ENCODE measurements at regions not wholly inside any gene's neighbourhood (a gene's known extent, or its start where the extent isn't known, plus 50 kb on each side); places are given as distances from the start of the nearest gene placed in this dataset.

DNA sequence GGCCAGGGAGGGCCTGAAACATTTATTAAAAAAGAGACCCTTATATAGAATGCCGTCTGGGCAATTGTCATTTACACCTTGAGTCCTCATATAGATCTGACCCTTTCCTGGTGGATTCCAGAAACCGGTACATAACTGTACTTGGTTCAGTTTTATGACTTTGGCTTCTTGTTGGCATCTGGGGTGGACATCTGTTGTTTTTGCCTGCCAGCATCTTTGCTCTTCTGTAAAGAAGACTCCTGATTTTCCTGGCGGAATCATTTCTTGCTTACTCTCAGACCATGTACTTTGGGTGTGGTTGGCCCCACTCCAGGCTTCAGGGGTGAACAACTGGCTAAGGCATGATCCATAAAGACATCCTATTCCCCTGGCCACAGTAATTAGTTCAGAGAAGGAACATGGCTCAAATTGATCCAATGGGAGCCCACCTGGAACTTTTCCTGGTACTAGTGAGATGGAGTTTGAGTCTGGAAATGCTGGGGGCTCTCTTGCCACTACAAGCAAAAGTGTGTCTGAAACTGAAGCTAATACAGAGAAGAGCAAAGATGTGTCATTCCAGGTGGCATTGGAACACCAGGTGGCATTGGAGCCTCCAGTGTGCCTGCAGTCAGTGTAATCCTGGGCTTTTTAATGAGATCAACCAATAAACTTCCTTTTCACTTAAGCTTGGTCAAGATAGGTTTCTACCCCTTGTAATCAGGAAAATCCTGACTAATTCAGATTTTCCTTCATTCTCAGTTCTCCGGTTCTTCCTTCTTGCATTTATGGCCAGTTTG, 332.5 kb upstream of the CAMK1G start:
- H3K9me3 Mint-ChIP-seq (ENCODE audit: low read depth): no peaks in the 10 kb centered on the region
- TF ChIP-seq CTCF (IDR thresholded peaks at IDR 0.05): no peak
- H3K4me1 Mint-ChIP-seq (ENCODE audit: low read depth): no peaks in the 10 kb centered on the region
- peaks cover 13% of the 10 kb centered on the region for H3K27me3 Mint-ChIP-seq (ENCODE audit: low read depth)
- H3K27ac Mint-ChIP-seq (ENCODE audit: unreplicated experiment): no peak overlapping the region
- H3K36me3 Mint-ChIP-seq (ENCODE audit: low read depth): no peaks in the 10 kb centered on the region
- DNase-seq (ENCODE audit: low spot score): no peak
- no peak overlapping the region for H3K4me3 Mint-ChIP-seq (ENCODE audit: unreplicated experiment)

DNA sequence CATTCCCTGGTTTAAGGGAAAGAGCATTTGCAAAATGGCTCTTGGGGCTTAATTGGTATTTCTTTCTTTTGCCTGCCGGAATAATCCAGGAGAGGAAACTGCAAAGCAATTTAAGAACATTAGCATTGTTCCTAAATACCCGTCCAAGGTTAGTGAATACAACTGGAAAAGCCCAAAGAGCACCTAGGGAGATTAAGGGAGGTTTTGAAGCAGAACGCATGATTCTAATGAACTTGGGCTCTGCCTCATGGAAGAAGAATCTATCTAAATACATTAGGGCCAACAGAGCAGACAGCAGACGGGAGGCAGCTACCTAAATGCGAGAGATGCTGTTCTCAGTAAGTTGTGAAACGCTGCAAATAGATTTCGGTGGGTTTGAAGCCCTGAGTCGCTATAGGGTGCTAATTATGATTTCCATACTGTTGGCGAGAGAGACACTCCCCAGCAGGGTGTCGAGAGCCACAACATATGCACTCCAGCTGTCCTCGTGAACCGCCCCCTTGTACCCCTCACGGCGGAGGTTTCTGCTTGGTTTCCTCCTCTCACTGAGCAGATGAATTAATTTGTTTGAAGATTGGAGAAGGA, 326.7 kb upstream of the CAMK1G start:
- peaks cover 13% of the 10 kb centered on the region for H3K27me3 Mint-ChIP-seq (ENCODE audit: low read depth)
- no peak overlapping the region for H3K4me3 Mint-ChIP-seq (ENCODE audit: unreplicated experiment)
- no peak overlapping the region for H3K27ac Mint-ChIP-seq (ENCODE audit: unreplicated experiment)
- H3K36me3 Mint-ChIP-seq (ENCODE audit: low read depth): no peaks in the 10 kb centered on the region
- no peaks in the 10 kb centered on the region for H3K4me1 Mint-ChIP-seq (ENCODE audit: low read depth)
- H3K9me3 Mint-ChIP-seq (ENCODE audit: low read depth): peaks cover 15% of the 10 kb centered on the region
- TF ChIP-seq CTCF (IDR thresholded peaks at IDR 0.05): no peak
- DNase-seq (ENCODE audit: low spot score): no peak

DNA sequence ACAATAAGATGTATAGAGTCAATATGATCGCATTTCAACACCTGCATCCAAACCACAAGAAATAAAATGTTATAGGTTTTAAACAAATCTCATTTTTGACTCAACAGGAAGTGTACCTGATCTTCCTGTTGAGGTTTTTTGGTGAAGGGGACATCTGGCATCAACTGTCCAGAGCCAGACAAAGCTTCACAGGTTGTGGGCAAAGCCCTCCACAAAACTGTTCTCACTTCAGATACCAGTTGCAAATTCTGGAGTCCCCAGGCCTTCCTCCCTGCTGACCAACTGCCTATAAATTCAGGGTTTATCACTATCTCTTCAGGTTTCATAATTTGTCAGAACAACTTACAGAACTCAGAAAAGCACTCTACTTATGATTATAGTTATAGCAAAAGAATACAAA, 326.1 kb upstream of the CAMK1G start:
- H3K36me3 Mint-ChIP-seq (ENCODE audit: low read depth): no peaks in the 10 kb centered on the region
- TF ChIP-seq CTCF (IDR thresholded peaks at IDR 0.05): no peak
- peaks cover 15% of the 10 kb centered on the region for H3K9me3 Mint-ChIP-seq (ENCODE audit: low read depth)
- no peaks in the 10 kb centered on the region for H3K4me1 Mint-ChIP-seq (ENCODE audit: low read depth)
- H3K27me3 Mint-ChIP-seq (ENCODE audit: low read depth): peaks cover 10% of the 10 kb centered on the region
- DNase-seq (ENCODE audit: low spot score): no peak
- no peak overlapping the region for H3K4me3 Mint-ChIP-seq (ENCODE audit: unreplicated experiment)
- H3K27ac Mint-ChIP-seq (ENCODE audit: unreplicated experiment): no peak overlapping the region

- TF ChIP-seq CTCF (IDR thresholded peaks at IDR 0.05): no peak
- DNase-seq (ENCODE audit: low spot score): no peak
- H3K27ac Mint-ChIP-seq (ENCODE audit: unreplicated experiment): no peak overlapping the region
- H3K9me3 Mint-ChIP-seq (ENCODE audit: low read depth): peaks cover 15% of the 10 kb centered on the region
- peaks cover 4% of the 10 kb centered on the region for H3K27me3 Mint-ChIP-seq (ENCODE audit: low read depth)
- H3K4me1 Mint-ChIP-seq (ENCODE audit: low read depth): no peaks in the 10 kb centered on the region
- H3K4me3 Mint-ChIP-seq (ENCODE audit: unreplicated experiment): no peak overlapping the region
- H3K36me3 Mint-ChIP-seq (ENCODE audit: low read depth): no peaks in the 10 kb centered on the region
Measured at GRCh38 chr1:209260136-209260535, 323.4 kb upstream of the CAMK1G start.

DNA sequence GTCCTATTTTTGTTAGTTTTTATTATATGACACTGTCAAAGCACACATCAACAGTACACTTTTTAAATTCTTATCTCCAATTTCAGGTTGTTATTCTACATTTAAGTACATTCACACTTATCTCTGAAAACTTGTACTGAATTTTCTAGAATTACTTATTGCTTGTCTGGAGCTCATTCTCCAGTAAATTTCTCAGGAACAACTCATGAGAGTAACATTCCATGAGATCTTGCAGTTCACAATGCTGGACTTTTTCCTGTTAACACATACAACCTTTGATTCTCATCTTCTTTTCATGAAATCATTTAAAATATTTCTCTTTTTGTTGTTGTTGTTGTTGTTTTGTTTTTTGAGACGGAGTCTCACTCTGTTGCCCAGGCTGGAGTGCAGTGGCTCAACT, 320.9 kb upstream of the CAMK1G start:
- no peaks in the 10 kb centered on the region for H3K4me1 Mint-ChIP-seq (ENCODE audit: low read depth)
- H3K4me3 Mint-ChIP-seq (ENCODE audit: unreplicated experiment): no peak overlapping the region
- no peak for DNase-seq (ENCODE audit: low spot score)
- no peak for TF ChIP-seq CTCF (IDR thresholded peaks at IDR 0.05)
- H3K27me3 Mint-ChIP-seq (ENCODE audit: low read depth): peaks cover under 1% of the 10 kb centered on the region
- H3K36me3 Mint-ChIP-seq (ENCODE audit: low read depth): no peaks in the 10 kb centered on the region
- peaks cover 13% of the 10 kb centered on the region for H3K9me3 Mint-ChIP-seq (ENCODE audit: low read depth)
- H3K27ac Mint-ChIP-seq (ENCODE audit: unreplicated experiment): no peak overlapping the region
